T-helper 1 cell (primary cell): ENCODE measurements at regions not wholly inside any gene's neighbourhood (a gene's known extent, or its start where the extent isn't known, plus 50 kb on each side); places are given as distances from the start of the nearest gene placed in this dataset.

Experiments
- DNase-seq, 5 donors: peaks; one replicate each; pipeline ENCODE4 v3.0.0-alpha.2; 2012 to 2020

DNA sequence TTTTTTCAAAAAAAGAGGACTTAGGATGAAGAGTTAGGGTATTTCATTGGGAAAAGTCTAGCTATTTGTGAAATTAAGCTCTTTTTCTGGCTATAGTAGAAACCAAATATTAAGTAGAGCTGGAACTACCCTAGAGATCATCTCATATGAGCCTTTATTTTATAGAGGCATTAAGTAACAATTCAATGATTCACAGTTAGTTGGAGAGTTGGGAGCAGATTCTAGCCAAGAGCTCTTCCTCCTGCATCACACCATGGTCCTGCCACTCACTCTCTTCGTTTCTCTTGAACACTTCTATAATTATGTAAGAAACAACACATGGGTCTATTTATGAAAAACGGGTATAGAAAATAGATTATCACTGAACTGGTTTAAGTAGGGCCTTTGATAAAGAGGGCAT, 76.1 kb upstream of the ANK3 start:
- no peak for DNase-seq

DNA sequence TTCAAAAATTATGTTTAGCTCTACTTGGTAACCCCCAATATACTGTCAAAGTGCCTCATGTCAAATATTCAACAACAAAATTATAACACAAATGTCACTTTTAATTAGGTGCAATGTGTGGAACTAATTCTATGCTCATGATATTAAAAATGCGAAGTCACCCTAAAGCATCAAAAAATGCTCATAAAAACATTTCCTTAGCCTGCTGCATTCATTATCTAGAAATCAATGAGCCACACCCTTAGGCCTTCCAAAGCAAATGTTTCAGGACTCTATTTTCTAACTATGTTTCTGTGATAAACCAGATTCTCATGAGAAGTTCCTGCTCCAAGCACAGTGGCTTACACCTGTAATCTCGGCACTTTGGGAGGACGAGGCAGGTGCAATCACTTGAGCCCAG, 75.0 kb upstream of the ANK3 start:
- no peak for DNase-seq

DNA sequence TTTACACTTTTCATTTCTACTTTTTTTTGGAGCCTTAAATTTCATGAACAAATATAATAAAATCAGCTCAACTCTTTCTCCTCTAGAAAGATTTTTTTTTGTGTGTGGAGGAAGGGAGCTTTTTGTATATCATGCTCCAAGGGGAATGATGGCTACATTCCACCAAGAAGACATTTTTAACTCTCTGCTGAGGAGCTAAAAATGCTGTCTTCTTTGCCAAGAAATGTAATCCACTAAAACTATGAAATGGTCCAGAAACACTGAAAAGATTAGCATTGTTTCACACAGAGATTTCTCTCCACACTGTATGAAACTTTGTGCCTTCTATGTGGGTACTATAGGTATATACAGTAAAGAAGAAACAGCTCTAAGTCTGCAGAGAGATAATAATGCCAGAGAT, 74.1 kb upstream of the ANK3 start:
- no peak for DNase-seq

DNA sequence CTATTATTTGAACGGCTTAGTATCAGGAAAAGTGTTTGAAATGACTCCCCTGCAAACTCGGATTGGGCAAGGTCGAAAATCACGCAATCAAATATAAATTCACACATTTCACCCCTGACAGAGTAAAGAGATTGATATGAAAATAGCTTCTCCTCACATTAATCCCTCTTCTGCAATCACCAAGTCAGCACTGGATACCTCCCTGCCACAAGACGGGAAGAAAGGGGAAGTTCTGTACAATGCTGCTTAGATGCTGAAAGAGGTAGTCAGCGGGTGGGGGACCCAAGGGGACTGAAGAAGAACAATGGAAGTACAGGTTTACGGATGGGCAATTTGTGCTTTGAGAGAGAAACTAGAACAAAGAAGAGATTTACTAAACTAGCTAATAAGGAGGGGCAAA, 72.0 kb upstream of the ANK3 start:
- DNase-seq, result no peak

DNA sequence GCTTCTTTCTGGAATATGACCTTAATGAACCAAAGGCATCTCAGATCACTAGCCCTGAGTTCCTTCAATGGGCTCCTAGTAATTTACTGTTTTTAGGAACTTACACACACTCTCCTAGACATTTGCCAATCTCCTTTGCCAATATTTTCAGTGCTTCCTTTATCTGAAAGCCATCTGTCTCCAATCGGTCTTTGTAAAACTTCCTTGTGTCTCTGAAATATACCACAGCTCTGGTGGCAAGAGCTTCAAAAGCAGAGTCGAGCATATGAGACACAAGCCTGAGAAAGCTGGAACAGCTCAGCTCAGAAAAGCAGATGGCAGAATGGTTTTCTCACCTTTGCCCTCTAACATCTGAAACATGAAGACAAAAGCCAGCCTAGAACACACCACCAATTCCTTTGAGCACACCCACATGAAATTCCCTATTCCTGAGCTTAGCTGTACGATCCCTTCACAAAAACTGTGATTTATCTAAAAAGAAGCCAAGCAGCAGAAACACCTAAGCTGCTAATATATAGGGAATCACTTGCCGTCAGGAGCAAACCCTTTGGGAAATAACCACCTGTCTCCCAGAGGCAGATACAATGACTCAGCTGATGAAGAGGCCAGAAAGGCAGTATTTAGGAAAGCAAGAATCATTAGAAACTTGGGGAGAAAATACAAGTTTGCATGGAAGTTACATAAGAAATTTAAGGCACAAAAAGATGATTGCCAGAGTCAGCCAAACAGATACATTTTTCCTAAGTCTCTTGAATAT, 70.2 kb upstream of the ANK3 start:
- DNase-seq, result no peak

DNA sequence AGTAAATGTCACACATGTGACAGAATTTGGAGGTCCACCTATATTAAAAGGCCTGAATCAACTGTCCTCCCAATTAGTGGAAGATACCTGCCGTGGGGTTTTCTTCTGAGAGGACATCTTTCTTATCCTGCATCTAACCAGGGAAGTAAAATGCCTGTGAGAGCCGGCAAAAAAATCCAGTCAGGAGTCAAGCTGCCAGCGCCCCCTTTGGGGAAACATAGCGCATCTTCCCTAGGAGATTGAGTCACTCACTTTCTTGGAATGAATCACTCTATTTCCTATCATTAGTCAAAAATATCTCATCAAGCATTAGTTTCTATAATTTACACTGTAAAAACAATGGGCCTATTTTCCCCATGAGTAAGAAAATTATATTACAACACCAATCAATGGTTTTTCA, 66.4 kb upstream of the ANK3 start:
- DNase-seq, result peak in 1 of 5 donors; percentile 11

DNA sequence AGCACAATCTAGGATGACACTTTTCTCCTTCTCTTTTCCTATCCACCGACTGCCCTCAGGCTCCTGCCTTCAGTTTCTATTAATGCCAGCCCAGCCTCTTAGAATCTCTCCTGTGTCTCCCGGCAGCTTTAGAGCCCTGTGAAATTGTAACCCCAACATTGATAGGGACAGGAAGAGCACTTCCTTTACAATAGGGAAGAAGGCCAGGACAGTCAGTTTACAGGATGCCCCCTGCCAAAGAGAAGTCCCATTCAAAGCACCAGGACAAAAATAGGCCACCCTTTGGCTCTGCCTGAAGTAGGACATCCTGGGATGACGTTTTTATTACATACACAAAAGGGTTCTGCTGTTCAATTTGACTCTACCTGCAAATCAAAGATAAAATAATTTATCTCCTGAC, 64.7 kb upstream of the ANK3 start:
- DNase-seq, result no peak

DNA sequence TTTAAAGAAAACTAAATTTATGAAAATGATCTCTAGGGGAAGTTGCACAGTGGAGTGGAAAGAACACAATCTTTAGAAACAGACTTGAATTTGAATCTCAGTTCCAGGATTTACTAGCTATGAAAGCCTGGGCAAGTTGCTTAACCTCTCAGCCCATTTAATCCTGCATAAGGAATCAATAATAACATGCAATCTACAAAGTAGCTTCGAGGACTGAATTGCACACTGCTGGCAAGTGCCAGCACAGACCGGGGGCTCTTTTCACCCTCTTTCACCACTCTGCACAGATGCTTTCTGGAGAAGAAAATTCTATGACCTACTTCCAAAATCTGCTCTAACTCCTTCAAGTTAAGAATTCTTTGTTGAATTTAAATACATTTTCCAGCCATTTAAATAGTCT, 63.4 kb upstream of the ANK3 start:
- no peak for DNase-seq

DNA sequence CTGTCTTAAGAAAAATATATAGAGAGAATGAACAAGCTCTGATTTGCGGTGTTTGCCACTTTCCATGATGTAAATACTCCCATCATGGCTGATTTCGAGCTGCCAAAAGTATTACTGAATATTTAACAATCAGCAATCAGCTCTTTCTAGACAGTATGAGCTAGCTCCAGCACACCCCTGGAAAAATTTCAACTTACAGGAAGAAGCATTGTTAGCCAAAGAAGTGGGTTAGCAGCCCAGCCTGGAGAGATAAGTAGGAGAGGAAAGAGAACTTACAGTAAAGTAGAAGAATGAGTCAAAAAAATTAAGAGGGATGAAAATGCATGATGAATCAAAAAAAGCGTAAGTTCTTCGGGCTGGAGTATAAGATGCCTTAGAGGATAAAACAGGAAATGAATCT, 60.6 kb upstream of the ANK3 start:
- DNase-seq, result no peak

DNA sequence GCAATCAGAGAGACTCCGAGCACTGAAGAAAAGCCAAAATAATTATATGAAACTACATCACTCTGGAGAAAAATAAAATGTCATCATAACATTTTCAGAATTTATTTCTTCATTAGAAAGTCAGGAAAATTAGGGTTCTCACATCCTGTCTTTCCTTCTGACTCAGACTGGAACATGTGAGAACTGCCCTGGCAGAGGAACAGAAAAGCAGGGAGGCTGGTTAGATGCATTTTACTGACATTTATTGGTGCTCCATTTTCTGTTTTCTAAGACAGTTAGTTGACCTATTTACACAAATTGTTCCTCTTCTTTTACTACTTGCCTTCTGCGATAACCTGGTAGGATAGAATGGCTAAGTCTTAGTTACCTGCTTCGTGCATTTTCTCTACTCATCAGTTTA, 58.6 kb upstream of the ANK3 start:
- no peak for DNase-seq

DNA sequence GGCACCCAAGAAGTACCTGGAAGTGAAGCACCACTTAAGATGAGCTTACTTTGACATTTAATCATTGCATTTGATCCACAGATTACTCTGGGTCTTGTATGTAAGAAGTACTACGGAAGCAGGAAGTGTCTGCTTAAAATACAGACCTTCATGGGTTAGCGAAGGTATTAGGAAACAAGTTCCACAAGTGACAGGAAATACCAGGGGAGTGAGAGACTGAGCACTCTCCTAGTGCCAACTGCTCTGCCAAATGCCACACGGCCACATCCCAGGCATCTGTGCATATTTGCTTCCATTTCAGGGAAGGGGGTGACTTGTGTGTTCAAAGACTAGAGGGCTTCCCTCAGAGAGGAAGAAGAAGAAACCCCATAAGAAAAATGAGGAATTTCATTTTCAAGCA, 57.2 kb upstream of the ANK3 start:
- peak in 1 of 5 donors; percentile 56 for DNase-seq

DNA sequence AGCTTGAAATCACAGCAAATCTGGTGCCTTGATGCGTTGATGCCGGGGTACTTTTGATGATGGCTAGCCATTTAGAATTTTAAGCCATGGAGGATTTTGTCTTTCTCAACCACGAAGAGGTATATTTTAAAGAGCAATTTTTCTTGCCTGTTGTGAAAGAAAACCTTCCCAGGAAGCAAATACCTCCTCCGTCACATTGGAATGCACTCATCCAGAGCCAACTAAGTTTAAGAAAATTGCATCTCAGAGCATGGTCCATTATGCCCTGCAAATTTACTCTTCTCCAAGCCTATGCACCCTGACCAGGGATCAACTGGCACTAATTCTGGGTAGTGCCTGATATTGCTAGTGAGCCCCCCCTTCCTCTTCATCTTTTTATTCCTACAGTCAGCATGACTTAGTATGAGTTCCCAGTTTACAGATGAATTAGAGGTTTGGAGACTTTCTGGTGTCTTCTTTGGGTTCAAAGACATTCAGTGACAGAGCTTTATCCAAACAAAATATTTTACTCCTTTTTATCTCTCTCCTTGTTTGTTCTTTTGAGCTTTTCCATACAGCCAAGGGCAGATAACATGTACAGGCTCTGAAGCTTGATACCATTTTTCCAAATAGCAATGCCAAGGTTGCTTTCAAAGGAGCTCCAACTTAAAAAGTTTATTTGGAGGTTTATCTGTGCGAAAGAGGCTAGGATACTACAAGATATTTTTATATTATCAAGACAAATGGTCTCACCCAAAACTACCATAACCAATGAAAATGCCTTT, 56.6 kb upstream of the ANK3 start:
- DNase-seq, result no peak

DNA sequence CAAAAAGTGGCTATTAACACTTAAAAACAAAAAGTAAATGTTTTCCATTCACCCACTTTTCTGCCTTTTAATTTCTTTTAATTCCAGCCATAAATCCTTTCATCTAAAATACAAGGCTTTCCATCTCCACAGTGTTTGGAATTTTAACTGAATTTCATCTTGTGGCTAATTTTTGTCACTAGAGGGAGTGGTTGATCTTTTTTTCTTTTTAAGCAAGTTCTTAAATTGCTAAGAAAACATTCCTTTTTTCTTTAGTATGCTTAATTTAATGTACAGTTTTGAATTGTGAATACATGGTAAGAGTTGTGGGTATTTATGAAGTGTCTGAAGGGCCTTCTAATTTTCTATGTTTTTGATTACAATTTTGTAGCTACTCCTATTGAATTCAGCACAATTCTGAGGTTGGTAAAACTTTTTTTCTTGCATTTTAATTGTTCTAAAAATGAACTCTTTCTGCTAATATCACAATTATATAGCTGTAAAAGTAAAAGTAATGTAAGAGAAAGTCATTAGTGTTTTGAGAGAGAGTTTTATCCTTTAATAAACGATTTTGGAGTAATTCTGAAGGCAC, 54.9 kb upstream of the ANK3 start:
- DNase-seq, result no peak

DNA sequence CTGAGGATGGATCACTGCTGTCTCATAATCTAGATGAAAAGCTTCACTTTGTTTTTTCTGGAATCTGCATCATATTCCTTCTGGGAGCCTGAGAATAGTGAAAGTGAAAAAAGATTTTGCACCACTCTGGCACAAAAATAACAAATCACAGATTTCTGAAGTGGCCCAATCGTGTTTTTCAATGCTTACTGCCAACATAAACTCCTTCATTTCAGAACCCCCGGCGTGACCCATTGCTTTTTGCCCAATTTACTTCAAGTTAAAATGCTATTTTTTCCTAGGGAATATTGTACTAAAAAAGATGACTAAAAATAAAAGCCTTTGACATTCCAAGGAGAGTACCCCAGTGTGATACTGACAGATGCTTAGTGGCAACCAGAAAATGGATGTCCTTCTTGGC, 53.7 kb upstream of the ANK3 start:
- no peak for DNase-seq

DNA sequence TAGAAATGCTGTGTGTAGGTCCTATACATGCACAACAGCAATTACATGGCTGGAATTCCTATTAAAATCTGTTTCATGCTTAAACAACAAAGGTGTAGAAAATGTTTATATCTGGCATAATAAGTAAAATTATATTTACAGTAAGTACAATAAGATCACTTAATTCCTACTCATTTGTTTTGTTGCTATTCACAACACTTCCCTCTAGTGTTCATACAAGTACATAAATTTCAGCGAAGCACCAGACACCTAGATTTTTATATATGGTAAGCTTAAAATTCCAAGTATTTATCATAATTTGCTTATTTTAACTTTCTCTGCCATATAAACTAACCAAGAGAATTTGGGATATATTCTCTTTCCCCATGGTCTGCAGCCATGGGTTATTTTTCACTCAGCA, 51.8 kb upstream of the ANK3 start:
- DNase-seq, result no peak

DNA sequence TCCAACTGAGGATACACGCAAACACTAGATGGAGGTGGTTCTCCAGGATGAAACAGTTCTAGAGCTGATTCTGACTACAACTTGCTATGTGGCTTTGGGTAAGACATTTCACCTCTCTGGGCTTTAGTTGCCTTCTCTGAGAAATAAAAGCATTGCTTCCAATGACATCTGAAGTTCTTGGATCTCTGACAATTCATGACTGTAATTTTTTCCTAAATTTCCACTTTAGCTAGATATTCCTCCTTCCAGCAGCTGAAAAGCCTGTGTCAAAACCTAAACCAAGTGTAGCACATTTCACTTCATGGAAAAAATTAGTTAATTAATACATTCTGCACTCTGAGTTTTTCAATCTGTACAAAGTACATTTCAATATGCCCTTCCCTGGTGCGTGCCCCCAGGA, 50.0 kb upstream of the ANK3 start:
- DNase-seq, result no peak
